ENCODE measurements at regions not wholly inside any gene's neighbourhood (a gene's known extent, or its start where the extent isn't known, plus 50 kb on each side); places are given as distances from the start of the nearest gene placed in this dataset.

DNA sequence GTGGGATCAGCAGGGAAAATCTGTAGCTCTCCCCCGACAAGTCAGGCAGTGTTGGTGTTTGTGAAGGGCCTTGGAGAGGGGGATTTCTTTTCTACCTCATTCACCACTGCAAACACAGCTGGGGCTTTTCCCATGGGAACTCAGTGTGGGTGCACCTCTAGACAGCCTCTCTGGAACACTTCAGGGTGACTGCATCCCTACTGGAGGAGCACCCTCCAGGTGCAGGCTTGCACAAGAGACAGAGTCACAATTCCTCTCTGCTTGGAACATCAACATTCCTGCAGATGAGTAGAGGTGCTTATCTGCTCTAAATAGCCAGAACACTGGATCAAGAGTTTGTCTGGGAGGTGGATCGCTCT is 72.7 kb upstream of the AKAP13 start:
- no peak for TF ChIP-seq SUZ12 (IDR thresholded peaks at IDR 0.05)
- POLR2A ChIA-PET: no interaction called here

DNA sequence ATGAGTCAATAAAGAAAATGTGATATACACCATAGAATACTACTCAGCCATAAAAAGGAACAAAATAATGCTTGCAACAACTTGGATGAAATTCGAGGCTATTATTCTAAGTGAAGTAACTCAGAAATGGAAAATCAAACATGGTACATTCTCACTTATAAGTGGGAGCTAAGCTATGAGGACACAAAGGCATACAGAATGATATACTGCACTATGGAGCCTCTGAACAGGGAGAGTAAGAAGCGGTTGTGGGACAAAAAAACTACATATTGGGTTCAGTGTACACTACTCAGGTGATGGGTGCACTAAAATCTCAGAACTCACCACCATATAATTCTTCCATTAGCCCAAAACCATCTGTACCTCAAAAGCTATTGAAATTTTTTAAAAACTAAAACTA is 68.8 kb upstream of the AKAP13 start:
- ChIA-PET CTCF (interaction anchor here (0.6 to 2.0 kb wide), 3 partner anchors 8 to 85 kb away, joined by 3 to 9 read pairs (median 5); no protein-coding TSS in a partner anchor), POLR2A (no interaction called here)
- DNase-seq (ENCODE audit: extremely low spot score): no peak
- TF ChIP-seq FOXK2 (IDR thresholded peaks at IDR 0.05): no peak
- TF ChIP-seq ZNF384 (IDR thresholded peaks at IDR 0.05): no peak
- no peak for TF ChIP-seq TARDBP (IDR thresholded peaks at IDR 0.05)
- no peak for TF ChIP-seq FOXM1 (IDR thresholded peaks at IDR 0.05; ENCODE audit: borderline replicate concordance)
- TF ChIP-seq L3MBTL2 (conservative IDR thresholded peaks at IDR 0.05): no peak
- TF ChIP-seq BHLHE40 (IDR thresholded peaks at IDR 0.05; ENCODE audit: borderline replicate concordance): no peak

More for the DNA sequence above, 72.7 kb upstream of the AKAP13 start:
- no peak for DNase-seq (ENCODE audit: extremely low spot score)
- CTCF ChIA-PET: interaction anchor here (0.6 to 0.7 kb wide), 2 partner anchors 8 to 14 kb away, joined by 3 to 4 read pairs; no protein-coding TSS in a partner anchor

DNA sequence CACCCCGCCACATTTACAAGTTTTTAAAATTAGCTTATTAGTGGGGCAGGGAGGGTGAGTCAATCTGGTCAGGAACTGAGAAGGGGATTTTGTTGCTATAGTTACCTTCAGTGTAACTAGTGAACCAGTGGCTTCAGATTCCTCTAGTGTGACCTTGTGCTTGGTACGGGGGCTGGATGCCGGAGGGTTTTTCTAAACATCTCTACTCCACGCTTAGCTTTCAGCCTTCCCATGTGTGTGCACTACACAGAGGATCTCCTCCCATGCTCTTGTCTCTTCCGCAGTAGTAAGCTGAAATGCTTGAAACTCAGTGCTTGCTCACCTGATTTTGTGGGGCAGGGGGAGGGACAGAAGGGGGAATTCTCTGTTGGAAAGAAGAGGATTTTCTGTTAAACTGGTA is 67.9 kb upstream of the AKAP13 start:
- no peak for DNase-seq (ENCODE audit: extremely low spot score)
- ChIA-PET POLR2A (no interaction called here), CTCF (interaction anchor here (0.9 to 2.0 kb wide), 2 partner anchors 16 to 25 kb away, joined by 3 to 9 read pairs; no protein-coding TSS in a partner anchor)
- TF ChIP-seq NFRKB (IDR thresholded peaks at IDR 0.05) (no peak), FOXK2 (IDR thresholded peaks at IDR 0.05) (no peak), L3MBTL2 (conservative IDR thresholded peaks at IDR 0.05) (no peak), PKNOX1 (IDR thresholded peaks at IDR 0.05) (no peak), FOXM1 (IDR thresholded peaks at IDR 0.05; ENCODE audit: borderline replicate concordance) (no peak), SP1 (IDR thresholded peaks at IDR 0.05) (no peak), SUZ12 (IDR thresholded peaks at IDR 0.05) (no peak), ARNT (IDR thresholded peaks at IDR 0.05) (no peak), LEF1 (IDR thresholded peaks at IDR 0.05; ENCODE audit: borderline replicate concordance) (no peak), CTBP1 (IDR thresholded peaks at IDR 0.05; ENCODE audit: borderline replicate concordance) (no peak), ZNF384 (IDR thresholded peaks at IDR 0.05) (no peak), ELF4 (IDR thresholded peaks at IDR 0.05) (no peak)

GRCh38 chr15:85312929-85313331 is 67.5 kb upstream of the AKAP13 start:
- ChIA-PET CTCF (interaction anchor here (0.9 to 2.0 kb wide), 2 partner anchors 16 to 24 kb away, joined by 3 to 9 read pairs; no protein-coding TSS in a partner anchor), POLR2A (no interaction called here)
- no peak for DNase-seq (ENCODE audit: extremely low spot score)
- TF ChIP-seq FOXM1 (IDR thresholded peaks at IDR 0.05; ENCODE audit: borderline replicate concordance) (no peak), NFRKB (IDR thresholded peaks at IDR 0.05) (no peak), LEF1 (IDR thresholded peaks at IDR 0.05; ENCODE audit: borderline replicate concordance) (no peak), HDGF (IDR thresholded peaks at IDR 0.05; ENCODE audit: borderline replicate concordance) (no peak), FOXK2 (IDR thresholded peaks at IDR 0.05) (no peak), ARNT (IDR thresholded peaks at IDR 0.05) (no peak), SUZ12 (IDR thresholded peaks at IDR 0.05) (no peak), CTBP1 (IDR thresholded peaks at IDR 0.05; ENCODE audit: borderline replicate concordance) (no peak), ZNF384 (IDR thresholded peaks at IDR 0.05) (no peak), FOXA1 (IDR thresholded peaks at IDR 0.05) (no peak), SP1 (IDR thresholded peaks at IDR 0.05) (no peak), L3MBTL2 (conservative IDR thresholded peaks at IDR 0.05) (no peak), ELF4 (IDR thresholded peaks at IDR 0.05) (no peak), TARDBP (IDR thresholded peaks at IDR 0.05) (no peak), BHLHE40 (IDR thresholded peaks at IDR 0.05; ENCODE audit: borderline replicate concordance) (no peak), PKNOX1 (IDR thresholded peaks at IDR 0.05) (no peak)

DNA sequence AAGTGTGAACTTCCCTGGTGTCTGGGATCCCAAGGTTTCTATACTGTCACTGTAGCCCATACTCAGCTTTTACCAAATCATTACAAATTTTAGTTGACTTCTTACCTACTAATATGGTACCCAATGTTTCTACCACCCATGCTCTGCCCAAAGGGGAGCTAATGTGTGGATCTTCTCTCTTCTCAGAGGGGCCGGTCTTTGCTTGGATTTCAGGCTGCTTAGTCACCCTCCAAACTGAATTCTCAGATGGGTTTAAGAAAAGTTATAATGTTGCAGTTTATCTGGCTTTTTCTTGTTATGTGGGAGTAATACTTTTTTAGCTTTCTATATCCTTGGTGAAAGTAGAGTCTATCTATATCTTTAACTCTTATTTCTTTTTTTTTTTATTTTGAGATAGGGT is 67.1 kb upstream of the AKAP13 start:
- TF ChIP-seq PKNOX1 (IDR thresholded peaks at IDR 0.05) (no peak), HDGF (IDR thresholded peaks at IDR 0.05; ENCODE audit: borderline replicate concordance) (no peak), LEF1 (IDR thresholded peaks at IDR 0.05; ENCODE audit: borderline replicate concordance) (no peak), ELF4 (IDR thresholded peaks at IDR 0.05) (no peak), CTBP1 (IDR thresholded peaks at IDR 0.05; ENCODE audit: borderline replicate concordance) (no peak), ZNF384 (IDR thresholded peaks at IDR 0.05) (no peak), ARNT (IDR thresholded peaks at IDR 0.05) (no peak), FOXM1 (IDR thresholded peaks at IDR 0.05; ENCODE audit: borderline replicate concordance) (no peak), SP1 (IDR thresholded peaks at IDR 0.05) (no peak), NFRKB (IDR thresholded peaks at IDR 0.05) (no peak), BHLHE40 (IDR thresholded peaks at IDR 0.05; ENCODE audit: borderline replicate concordance) (no peak), TARDBP (IDR thresholded peaks at IDR 0.05) (no peak)
- ChIA-PET CTCF (interaction anchor here (0.9 kb wide), 1 partner anchor 24 kb away, joined by 3 read pairs; no protein-coding TSS in a partner anchor), POLR2A (no interaction called here)
- no peak for DNase-seq (ENCODE audit: extremely low spot score)

DNA sequence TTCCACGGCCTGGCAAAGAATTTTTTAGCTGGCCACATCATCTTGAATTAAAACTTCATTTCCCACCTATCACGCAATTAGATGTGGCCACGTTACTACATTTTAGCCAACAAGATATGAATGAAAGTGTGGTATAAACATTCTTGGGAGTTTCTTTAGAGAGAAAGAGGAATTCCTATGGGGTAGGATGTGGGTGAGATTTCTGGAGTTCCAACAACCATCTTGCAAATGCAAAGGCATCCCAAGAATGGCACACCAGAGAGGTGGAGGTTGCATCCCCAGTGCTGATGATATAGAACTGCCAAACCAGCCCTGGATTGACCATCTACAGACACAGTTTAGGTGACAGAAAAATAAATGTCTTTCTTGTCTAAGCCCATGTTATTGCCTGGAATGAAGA is 66.3 kb upstream of the AKAP13 start:
- ChIA-PET POLR2A (no interaction called here), CTCF (interaction anchor here (0.7 to 0.8 kb wide), 4 partner anchors 23 to 541 kb away, joined by 3 to 6 read pairs (median 5); no protein-coding TSS in a partner anchor)
- TF ChIP-seq LEF1 (IDR thresholded peaks at IDR 0.05; ENCODE audit: borderline replicate concordance): no peak
- TF ChIP-seq ARNT (IDR thresholded peaks at IDR 0.05): no peak
- TF ChIP-seq PKNOX1 (IDR thresholded peaks at IDR 0.05): no peak
- TF ChIP-seq TARDBP (IDR thresholded peaks at IDR 0.05): no peak
- TF ChIP-seq CTBP1 (IDR thresholded peaks at IDR 0.05; ENCODE audit: borderline replicate concordance): no peak
- TF ChIP-seq L3MBTL2 (conservative IDR thresholded peaks at IDR 0.05): no peak
- TF ChIP-seq BHLHE40 (IDR thresholded peaks at IDR 0.05; ENCODE audit: borderline replicate concordance): no peak
- no peak for TF ChIP-seq FOXK2 (IDR thresholded peaks at IDR 0.05)
- TF ChIP-seq HDGF (IDR thresholded peaks at IDR 0.05; ENCODE audit: borderline replicate concordance): no peak
- no peak for TF ChIP-seq ZNF384 (IDR thresholded peaks at IDR 0.05)
- no peak for TF ChIP-seq ELF4 (IDR thresholded peaks at IDR 0.05)
- no peak for TF ChIP-seq SP1 (IDR thresholded peaks at IDR 0.05)
- TF ChIP-seq NFRKB (IDR thresholded peaks at IDR 0.05): no peak
- TF ChIP-seq SUZ12 (IDR thresholded peaks at IDR 0.05): no peak
- no peak for TF ChIP-seq FOXM1 (IDR thresholded peaks at IDR 0.05; ENCODE audit: borderline replicate concordance)
- TF ChIP-seq FOXA1 (IDR thresholded peaks at IDR 0.05): no peak
- DNase-seq (ENCODE audit: extremely low spot score): no peak

Measured in HEK293T (cell line).